Amniotic epithelial cell (primary cell): ENCODE measurements at regions not wholly inside any gene's neighbourhood (a gene's known extent, or its start where the extent isn't known, plus 50 kb on each side); places are given as distances from the start of the nearest gene placed in this dataset.

Source experiments
- DNase-seq: peaks from one replicate; pipeline ENCODE4 v3.0.0-alpha.2; 2010; ENCODE audit warnings: low read depth

GRCh38 chr21:35896060-35896459 lies 164.3 kb downstream of the SETD4 start:
- DNase-seq: no peak

GRCh38 chr21:35895598-35895997 lies 164.7 kb downstream of the SETD4 start:
- DNase-seq: no peak

- no peak for DNase-seq
These were observed 167.2 kb downstream of the SETD4 start for GRCh38 chr21:35893156-35893555.

GRCh38 chr21:35886887-35887286 lies 173.4 kb downstream of the SETD4 start:
- DNase-seq: no peak

GRCh38 chr21:35885942-35886541 lies 174.3 kb downstream of the SETD4 start:
- DNase-seq: no peak

- DNase-seq: peak; percentile 42
These were observed 177.5 kb downstream of the SETD4 start for GRCh38 chr21:35882791-35883240.

- DNase-seq: no peak
These were observed 186.9 kb downstream of the SETD4 start for GRCh38 chr21:35873441-35873840.

GRCh38 chr21:35871906-35872305 lies 188.4 kb downstream of the SETD4 start:
- DNase-seq: no peak

- no peak for DNase-seq
These were observed 191.5 kb downstream of the SETD4 start for GRCh38 chr21:35868869-35869223.

- no peak for DNase-seq
These were observed 192.1 kb downstream of the SETD4 start for GRCh38 chr21:35868005-35868868.

GRCh38 chr21:35864039-35864438 lies 196.3 kb downstream of the SETD4 start:
- no peak for DNase-seq

GRCh38 chr21:35862969-35863368 lies 197.4 kb downstream of the SETD4 start:
- DNase-seq: no peak

GRCh38 chr21:35861661-35862060 lies 198.7 kb downstream of the SETD4 start:
- no peak for DNase-seq

- no peak for DNase-seq
These were observed 200.0 kb downstream of the SETD4 start for GRCh38 chr21:35860189-35860869.

- DNase-seq: no peak
These were observed 200.6 kb downstream of the SETD4 start for GRCh38 chr21:35859677-35860076.

GRCh38 chr21:35857095-35857494 lies 203.2 kb downstream of the SETD4 start:
- DNase-seq: peak; percentile 34

- DNase-seq: no peak
These were observed 204.8 kb downstream of the SETD4 start for GRCh38 chr21:35855484-35855883.

GRCh38 chr21:35854281-35854680 lies 206.0 kb downstream of the SETD4 start:
- DNase-seq: no peak

GRCh38 chr21:35853321-35854239 lies 206.7 kb downstream of the SETD4 start:
- DNase-seq: no peak

- DNase-seq: no peak
These were observed 207.5 kb downstream of the SETD4 start for GRCh38 chr21:35852820-35853219.

- DNase-seq: no peak
These were observed 209.7 kb downstream of the SETD4 start for GRCh38 chr21:35850542-35851103.

- DNase-seq: peak; percentile 28
These were observed 210.3 kb downstream of the SETD4 start for GRCh38 chr21:35850029-35850428.
